SU-DHL-6 (cell line): ENCODE measurements at regions not wholly inside any gene's neighbourhood (a gene's known extent, or its start where the extent isn't known, plus 50 kb on each side); places are given as distances from the start of the nearest gene placed in this dataset.

Experiments used
- CTCF ChIP-seq: fragments of 200-600 bp; sonication (generic); IDR thresholded peaks from one replicate; pipeline ENCODE4 v1.5.1; 2017; ENCODE audit warnings: antibody characterized with exemption, mild to moderate bottlenecking, low read length, moderate library complexity; ENCODE audit not compliant: insufficient read depth, poor library complexity, severe bottlenecking
- EZH2phosphoT487 ChIP-seq: fragments of 200-600 bp; sonication (generic), shearing (Covaris generic); conservative IDR thresholded peaks from 2 replicates; pipeline ENCODE4 v1.6.1; 2018; ENCODE audit warnings: mild to moderate bottlenecking, antibody characterized with exemption, low read length, moderate library complexity, mixed read lengths

GRCh38 chr4:152221816-152222516 lies 313.9 kb downstream of the FBXW7 start:
- TF ChIP-seq CTCF (no peak), EZH2phosphoT487 (no peak)
